ENCODE measurements at regions not wholly inside any gene's neighbourhood (a gene's known extent, or its start where the extent isn't known, plus 50 kb on each side); places are given as distances from the start of the nearest gene placed in this dataset.

DNA sequence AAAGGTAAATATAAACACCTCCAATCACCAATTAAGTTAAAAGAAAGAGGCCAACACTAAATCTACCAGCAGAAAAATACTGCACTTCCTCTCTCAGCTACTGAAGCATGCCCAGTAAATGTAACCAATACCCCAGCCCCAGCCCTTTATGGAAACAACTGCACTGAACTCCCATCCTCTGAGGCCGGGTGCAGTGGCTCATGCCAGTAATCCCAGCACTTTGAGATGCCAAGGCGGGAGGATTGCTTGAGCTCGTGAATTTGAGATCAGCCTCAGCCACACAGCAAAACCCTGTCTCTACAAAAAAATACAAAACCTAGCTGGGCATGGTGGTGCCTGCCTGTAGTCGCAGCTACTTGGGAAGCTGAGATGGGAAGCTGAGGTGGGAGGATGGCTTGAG, 221.6 kb upstream of the SOX21 start:
- TF ChIP-seq, protein P1, sequence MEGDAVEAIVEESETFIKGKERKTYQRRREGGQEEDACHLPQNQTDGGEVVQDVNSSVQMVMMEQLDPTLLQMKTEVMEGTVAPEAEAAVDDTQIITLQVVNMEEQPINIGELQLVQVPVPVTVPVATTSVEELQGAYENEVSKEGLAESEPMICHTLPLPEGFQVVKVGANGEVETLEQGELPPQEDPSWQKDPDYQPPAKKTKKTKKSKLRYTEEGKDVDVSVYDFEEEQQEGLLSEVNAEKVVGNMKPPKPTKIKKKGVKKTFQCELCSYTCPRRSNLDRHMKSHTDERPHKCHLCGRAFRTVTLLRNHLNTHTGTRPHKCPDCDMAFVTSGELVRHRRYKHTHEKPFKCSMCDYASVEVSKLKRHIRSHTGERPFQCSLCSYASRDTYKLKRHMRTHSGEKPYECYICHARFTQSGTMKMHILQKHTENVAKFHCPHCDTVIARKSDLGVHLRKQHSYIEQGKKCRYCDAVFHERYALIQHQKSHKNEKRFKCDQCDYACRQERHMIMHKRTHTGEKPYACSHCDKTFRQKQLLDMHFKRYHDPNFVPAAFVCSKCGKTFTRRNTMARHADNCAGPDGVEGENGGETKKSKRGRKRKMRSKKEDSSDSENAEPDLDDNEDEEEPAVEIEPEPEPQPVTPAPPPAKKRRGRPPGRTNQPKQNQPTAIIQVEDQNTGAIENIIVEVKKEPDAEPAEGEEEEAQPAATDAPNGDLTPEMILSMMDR (conservative IDR thresholded peaks at IDR 0.05 in 1 of 2, IDR thresholded peaks at IDR 0.05 in 1 of 2; ENCODE audit: low read depth in 1 of 2, low read length in 2 of 2): no peak
- TF ChIP-seq EZH2 (IDR thresholded peaks at IDR 0.05; ENCODE audit: low read length, missing control alignments): no peak
